Spleen (tissue), 11 donors: ENCODE measurements at regions not wholly inside any gene's neighbourhood (a gene's known extent, or its start where the extent isn't known, plus 50 kb on each side); places are given as distances from the start of the nearest gene placed in this dataset.

Experiments
- DNase-seq: peaks from one replicate; pipeline ENCODE4 v3.0.0-alpha.2; 2020
- H3K27ac ChIP-seq, 8 donors: fragments of 200-600 bp; sonication (generic) in 7 of 8; 1 replicate in 4 of 8; 2 replicates in 4 of 8; pipeline versions ENCODE4 v1.5.0 to v1.8.0; 2016 to 2021; ENCODE audit warnings: inconsistent platforms in 4 of 8, mild to moderate bottlenecking in 4 of 8, moderate library complexity in 1 of 8
- H3K27me3 ChIP-seq, 7 donors: fragments of 200-600 bp; sonication (generic) in 6 of 7; replicated peaks in 1 of 7; 1 replicate in 4 of 7; 2 replicates in 3 of 7; pipeline versions ENCODE4 v1.5.0 to v1.8.0; 2016 to 2021; ENCODE audit warnings: inconsistent platforms in 3 of 7, mild to moderate bottlenecking in 1 of 7
- H3K36me3 ChIP-seq, 6 donors: fragments of 200-600 bp; sonication (generic) in 5 of 6; 1 replicate in 4 of 6; 2 replicates in 2 of 6; pipeline versions ENCODE4 v1.5.0 to v1.8.0; 2016 to 2021; ENCODE audit warnings: inconsistent platforms in 2 of 6
- H3K4me1 ChIP-seq, 6 donors: fragments of 200-600 bp; sonication (generic) in 5 of 6; 1 replicate in 3 of 6; 2 replicates in 3 of 6; pipeline versions ENCODE4 v1.5.0 to v1.8.0; 2016 to 2021; ENCODE audit warnings: inconsistent platforms in 3 of 6
- H3K4me3 ChIP-seq, 8 donors: fragments of 200-600 bp; sonication (generic) in 7 of 8; 1 replicate in 4 of 8; 2 replicates in 4 of 8; pipeline versions ENCODE4 v1.5.0 to v1.8.0; 2016 to 2021; ENCODE audit warnings: inconsistent platforms in 4 of 8, mild to moderate bottlenecking in 4 of 8, moderate library complexity in 2 of 8
- H3K9me3 ChIP-seq, 8 donors: fragments of 200-600 bp; sonication (generic) in 7 of 8; 1 replicate in 4 of 8; 2 replicates in 4 of 8; pipeline versions ENCODE4 v1.5.0 to v1.8.0; 2016 to 2021; ENCODE audit warnings: inconsistent platforms in 4 of 8
- POLR2A ChIP-seq, 3 donors: fragments of 450-650 bp; IDR thresholded peaks; one replicate each; pipeline ENCODE4 v1.5.1; 2017; ENCODE audit warnings: antibody characterized with exemption in 3 of 3, mild to moderate bottlenecking in 1 of 3
- POLR2AphosphoS5 ChIP-seq, 3 donors: sonication (generic); formaldehyde crosslinking; IDR thresholded peaks; one replicate each; pipeline ENCODE4 v1.5.1; 2017; ENCODE audit warnings: antibody characterized with exemption in 3 of 3
- WGBS, 5 donors: extraction: QIAGEN DNeasy Blood & Tissue Kit in 3 of 5; methylation state at CpG; one replicate each; pipeline versions ENCODE4 v1.1.5 to v1.1.7; 2013 to 2018; 5-methylcytosine and 5-hydroxymethylcytosine counted together
- intact Hi-C: fragments of 100-400 bp; cut with DNase I; formaldehyde crosslinking; loops from one replicate; pipeline ENCODE4 v1.15.0; 2023; ENCODE audit warnings: low total_unique reads
- TF ChIP-seq, protein P1 (sequence below), 11 experiments: fragments of 200-600 bp in 7 of 11; fragments of 450-650 bp in 4 of 11; sonication (generic) in 4 of 11; IDR thresholded peaks in 8 of 11; conservative IDR thresholded peaks in 3 of 11; 1 replicate in 7 of 11; 2 replicates in 4 of 11; pipeline versions ENCODE4 v1.4.0 to v1.8.0; 2016 to 2021; ENCODE audit warnings: antibody characterized with exemption in 11 of 11, inconsistent platforms in 4 of 11, mild to moderate bottlenecking in 1 of 11
- donor health status: healthy with polysubstance abuse.
- donor health status: DM: no; HTN: no; CAD: no; lungs with moderate emphysema.
- donor health status: DM: no; HTN: no; CAD: no.
- donor health status: Bipolar disorder and iron deficiency.
- donor health status: healthy.
- donor health status: DM: no; HTN: no; CAD: no.
- donor health status: DM: yes; HTN: yes; CAD: no.

- TF ChIP-seq POLR2A (IDR thresholded peaks at IDR 0.05), result no peak
- TF ChIP-seq, protein P1, sequence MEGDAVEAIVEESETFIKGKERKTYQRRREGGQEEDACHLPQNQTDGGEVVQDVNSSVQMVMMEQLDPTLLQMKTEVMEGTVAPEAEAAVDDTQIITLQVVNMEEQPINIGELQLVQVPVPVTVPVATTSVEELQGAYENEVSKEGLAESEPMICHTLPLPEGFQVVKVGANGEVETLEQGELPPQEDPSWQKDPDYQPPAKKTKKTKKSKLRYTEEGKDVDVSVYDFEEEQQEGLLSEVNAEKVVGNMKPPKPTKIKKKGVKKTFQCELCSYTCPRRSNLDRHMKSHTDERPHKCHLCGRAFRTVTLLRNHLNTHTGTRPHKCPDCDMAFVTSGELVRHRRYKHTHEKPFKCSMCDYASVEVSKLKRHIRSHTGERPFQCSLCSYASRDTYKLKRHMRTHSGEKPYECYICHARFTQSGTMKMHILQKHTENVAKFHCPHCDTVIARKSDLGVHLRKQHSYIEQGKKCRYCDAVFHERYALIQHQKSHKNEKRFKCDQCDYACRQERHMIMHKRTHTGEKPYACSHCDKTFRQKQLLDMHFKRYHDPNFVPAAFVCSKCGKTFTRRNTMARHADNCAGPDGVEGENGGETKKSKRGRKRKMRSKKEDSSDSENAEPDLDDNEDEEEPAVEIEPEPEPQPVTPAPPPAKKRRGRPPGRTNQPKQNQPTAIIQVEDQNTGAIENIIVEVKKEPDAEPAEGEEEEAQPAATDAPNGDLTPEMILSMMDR (IDR thresholded peaks at IDR 0.05 in 8 of 11, conservative IDR thresholded peaks at IDR 0.05 in 3 of 11), result no peak
- TF ChIP-seq POLR2AphosphoS5 (IDR thresholded peaks at IDR 0.05), result no peak
- Histone ChIP-seq H3K27ac (no peak overlapping the region), H3K36me3 (no peaks in the 10 kb centered on the region), H3K9me3 (peaks cover 0 to 7% (median 0%) of the 10 kb centered on the region in 8 donors), H3K4me1 (no peaks in the 10 kb centered on the region), H3K27me3 (peaks cover 0 to 12% (median 0%) of the 10 kb centered on the region in 7 donors), H3K4me3 (no peak overlapping the region)
- intact Hi-C loops, result no loop called here
- no peak for DNase-seq
- WGBS, 5 donors, result 58 to 81% (median 64%) methylated on average over 2 of the region's 2 CpGs
These were observed 116.9 kb downstream of the NR4A2 start for GRCh38 chr2:156215656-156216055.

GRCh38 chr2:156211318-156211717 is 121.2 kb downstream of the NR4A2 start:
- H3K27me3 ChIP-seq, result peaks cover 0 to 12% (median 0%) of the 10 kb centered on the region in 7 donors
- no peak overlapping the region for H3K27ac ChIP-seq
- H3K9me3 ChIP-seq, result no peaks in the 10 kb centered on the region
- intact Hi-C loops, result no loop called here
- H3K4me1 ChIP-seq, result no peaks in the 10 kb centered on the region
- no peak for TF ChIP-seq POLR2A (IDR thresholded peaks at IDR 0.05)
- TF ChIP-seq POLR2AphosphoS5 (IDR thresholded peaks at IDR 0.05), result no peak
- TF ChIP-seq, protein P1 (IDR thresholded peaks at IDR 0.05 in 8 of 11, conservative IDR thresholded peaks at IDR 0.05 in 3 of 11), result no peak
- H3K4me3 ChIP-seq, result no peak overlapping the region
- DNase-seq, result no peak
- H3K36me3 ChIP-seq, result no peaks in the 10 kb centered on the region

- no peaks in the 10 kb centered on the region for H3K9me3 ChIP-seq
- no peak for DNase-seq
- intact Hi-C loops, result no loop called here
- WGBS, 5 donors, result 61 to 72% (median 70%) methylated on average over 2 of the region's 2 CpGs
- H3K27me3 ChIP-seq, result no peaks in the 10 kb centered on the region
- TF ChIP-seq, protein P1 (IDR thresholded peaks at IDR 0.05 in 8 of 11, conservative IDR thresholded peaks at IDR 0.05 in 3 of 11), result no peak
- TF ChIP-seq POLR2A (IDR thresholded peaks at IDR 0.05), result no peak
- no peak for TF ChIP-seq POLR2AphosphoS5 (IDR thresholded peaks at IDR 0.05)
- H3K27ac ChIP-seq, result no peak overlapping the region
- H3K4me3 ChIP-seq, result no peak overlapping the region
- no peaks in the 10 kb centered on the region for H3K4me1 ChIP-seq
- no peaks in the 10 kb centered on the region for H3K36me3 ChIP-seq
These were observed 126.2 kb downstream of the NR4A2 start for GRCh38 chr2:156206355-156206754.

DNA sequence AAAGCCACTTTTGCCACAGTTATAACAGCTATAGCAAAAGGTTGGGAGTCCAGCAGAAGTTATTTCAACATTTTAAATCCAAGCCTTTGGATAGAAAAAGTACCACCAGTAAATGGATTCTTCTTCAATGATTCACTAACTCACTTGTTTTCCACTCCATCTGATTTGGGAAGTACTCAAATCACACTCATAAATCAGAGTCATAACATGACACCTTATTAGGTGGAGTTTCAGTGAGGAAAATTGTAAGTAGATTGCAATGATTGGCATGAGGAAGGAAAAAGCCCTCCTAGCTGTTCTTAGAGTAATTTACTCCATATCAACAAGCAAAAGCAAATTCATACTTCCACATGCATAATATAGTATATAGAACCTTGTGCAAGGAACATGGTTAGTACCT is 132.9 kb downstream of the NR4A2 start:
- intact Hi-C loops, result no loop called here
- no peaks in the 10 kb centered on the region for H3K36me3 ChIP-seq
- H3K27ac ChIP-seq, result no peak overlapping the region
- DNase-seq, result no peak
- no peaks in the 10 kb centered on the region for H3K27me3 ChIP-seq
- H3K4me3 ChIP-seq, result no peak overlapping the region
- H3K9me3 ChIP-seq, result no peaks in the 10 kb centered on the region
- TF ChIP-seq POLR2AphosphoS5 (IDR thresholded peaks at IDR 0.05), result no peak
- no peak for TF ChIP-seq POLR2A (IDR thresholded peaks at IDR 0.05)
- H3K4me1 ChIP-seq, result no peaks in the 10 kb centered on the region

GRCh38 chr2:156196031-156196430 is 136.5 kb downstream of the NR4A2 start:
- 57 to 83% (median 71%) methylated on average over 1 of the region's 1 CpG for WGBS, 5 donors
- Histone ChIP-seq H3K27ac (no peak overlapping the region), H3K27me3 (no peaks in the 10 kb centered on the region), H3K9me3 (no peaks in the 10 kb centered on the region), H3K4me3 (no peak overlapping the region), H3K4me1 (peaks cover 0 to 4% (median 0%) of the 10 kb centered on the region in 6 donors), H3K36me3 (no peaks in the 10 kb centered on the region)
- DNase-seq, result no peak
- intact Hi-C loops, result no loop called here
- TF ChIP-seq POLR2AphosphoS5 (IDR thresholded peaks at IDR 0.05) (no peak), POLR2A (IDR thresholded peaks at IDR 0.05) (no peak)
- TF ChIP-seq, protein P1 (IDR thresholded peaks at IDR 0.05 in 8 of 11, conservative IDR thresholded peaks at IDR 0.05 in 3 of 11), result no peak
